ENCODE measurements at regions not wholly inside any gene's neighbourhood (a gene's known extent, or its start where the extent isn't known, plus 50 kb on each side); places are given as distances from the start of the nearest gene placed in this dataset.
"Not testable (repeated sequence)": the region's sequence is repeated elsewhere in the genome, so short reads cannot be mapped to it uniquely, and the experiment has no call there.

DNA sequence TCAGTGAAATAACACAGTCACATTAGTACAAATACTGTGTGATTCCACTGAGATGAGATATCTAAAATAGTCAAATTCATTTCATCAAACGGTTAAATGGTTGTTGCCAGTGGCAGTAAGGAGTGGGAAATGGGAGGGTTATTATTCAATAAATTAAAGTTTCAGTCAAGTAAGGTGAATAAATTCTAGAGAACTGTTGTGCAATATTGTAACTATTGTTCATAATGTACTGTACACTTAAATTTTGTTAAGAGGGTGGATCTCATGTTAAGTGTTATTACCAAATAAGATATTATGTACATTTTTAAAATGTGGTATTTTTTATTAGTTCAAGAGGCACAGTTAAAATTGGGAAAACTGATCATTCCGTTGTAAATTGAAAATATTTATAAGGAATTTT is 463.3 kb upstream of the BRINP3 start:
- intact Hi-C loops (cut with DNase I) = no loop called here
- TF ChIP-seq, protein P1, sequence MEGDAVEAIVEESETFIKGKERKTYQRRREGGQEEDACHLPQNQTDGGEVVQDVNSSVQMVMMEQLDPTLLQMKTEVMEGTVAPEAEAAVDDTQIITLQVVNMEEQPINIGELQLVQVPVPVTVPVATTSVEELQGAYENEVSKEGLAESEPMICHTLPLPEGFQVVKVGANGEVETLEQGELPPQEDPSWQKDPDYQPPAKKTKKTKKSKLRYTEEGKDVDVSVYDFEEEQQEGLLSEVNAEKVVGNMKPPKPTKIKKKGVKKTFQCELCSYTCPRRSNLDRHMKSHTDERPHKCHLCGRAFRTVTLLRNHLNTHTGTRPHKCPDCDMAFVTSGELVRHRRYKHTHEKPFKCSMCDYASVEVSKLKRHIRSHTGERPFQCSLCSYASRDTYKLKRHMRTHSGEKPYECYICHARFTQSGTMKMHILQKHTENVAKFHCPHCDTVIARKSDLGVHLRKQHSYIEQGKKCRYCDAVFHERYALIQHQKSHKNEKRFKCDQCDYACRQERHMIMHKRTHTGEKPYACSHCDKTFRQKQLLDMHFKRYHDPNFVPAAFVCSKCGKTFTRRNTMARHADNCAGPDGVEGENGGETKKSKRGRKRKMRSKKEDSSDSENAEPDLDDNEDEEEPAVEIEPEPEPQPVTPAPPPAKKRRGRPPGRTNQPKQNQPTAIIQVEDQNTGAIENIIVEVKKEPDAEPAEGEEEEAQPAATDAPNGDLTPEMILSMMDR (IDR thresholded peaks at IDR 0.05) = no peak
- DNase-seq (no peak), ATAC-seq (no peak)
- no peak overlapping the region for H3K27ac ChIP-seq
- H3K27me3 ChIP-seq = no peaks in the 10 kb centered on the region
- H3K4me3 ChIP-seq = no peak overlapping the region
- no peaks in the 10 kb centered on the region for H3K4me1 ChIP-seq
- H3K9me3 ChIP-seq = no peaks in the 10 kb centered on the region
- no peaks in the 10 kb centered on the region for H3K36me3 ChIP-seq

DNA sequence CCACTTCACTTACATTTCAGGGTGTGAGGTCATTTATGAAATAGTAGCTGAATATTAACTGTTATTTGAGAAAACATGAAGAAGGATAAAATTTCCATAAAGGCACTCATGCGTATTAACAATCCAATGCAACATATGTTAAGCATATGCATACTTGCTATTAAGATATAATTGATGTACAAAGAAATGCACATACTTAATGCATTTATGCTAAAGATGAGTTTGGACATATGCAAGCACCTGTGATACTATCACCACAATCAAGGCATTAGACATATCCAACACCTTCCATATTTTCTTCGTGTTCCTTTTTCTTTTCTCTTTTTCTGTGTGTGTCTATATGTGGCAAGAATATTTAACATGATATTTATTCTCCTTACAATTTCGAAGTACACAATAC is 464.8 kb upstream of the BRINP3 start:
- Histone ChIP-seq H3K4me3 (no peak overlapping the region), H3K27me3 (no peaks in the 10 kb centered on the region), H3K9me3 (no peaks in the 10 kb centered on the region), H3K27ac (no peak overlapping the region), H3K4me1 (no peaks in the 10 kb centered on the region), H3K36me3 (no peaks in the 10 kb centered on the region)
- intact Hi-C loops (cut with DNase I) = no loop called here
- DNase-seq = no peak
- TF ChIP-seq, protein P1 (IDR thresholded peaks at IDR 0.05) = no peak
- no peak for ATAC-seq

- H3K27me3 ChIP-seq; H3K4me1 ChIP-seq; ATAC-seq; H3K27ac ChIP-seq; H3K9me3 ChIP-seq; DNase-seq; H3K4me3 ChIP-seq; H3K36me3 ChIP-seq; intact Hi-C loops (cut with DNase I): not testable (repeated sequence)
These were observed 466.1 kb upstream of the BRINP3 start for GRCh38 chr1:190943722-190944121.

DNA sequence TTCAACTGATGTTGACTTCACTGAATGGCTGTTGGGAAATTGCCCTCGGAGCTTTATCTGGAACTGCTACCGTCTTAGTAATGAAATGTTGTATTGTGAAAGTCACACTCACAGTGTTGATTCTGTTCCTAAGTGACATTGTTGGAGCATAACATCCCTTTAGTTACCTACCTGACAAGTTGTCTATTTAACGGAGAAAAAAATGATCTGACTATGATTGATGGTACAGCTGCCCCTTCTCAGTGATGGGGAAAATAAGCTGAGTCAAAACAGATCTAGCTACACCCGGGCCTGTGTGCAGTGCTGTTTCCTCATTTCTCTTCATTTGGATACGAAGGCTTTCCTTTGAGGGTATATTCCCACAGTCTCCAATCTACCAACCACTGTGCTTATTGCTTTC is 472.3 kb upstream of the BRINP3 start:
- Histone ChIP-seq H3K4me3 (no peak overlapping the region), H3K36me3 (no peaks in the 10 kb centered on the region), H3K27me3 (no peaks in the 10 kb centered on the region), H3K9me3 (no peaks in the 10 kb centered on the region), H3K4me1 (no peaks in the 10 kb centered on the region), H3K27ac (no peak overlapping the region)
- ATAC-seq (no peak), DNase-seq (no peak)
- TF ChIP-seq, protein P1 (IDR thresholded peaks at IDR 0.05) = no peak
- intact Hi-C loops (cut with DNase I) = no loop called here

DNA sequence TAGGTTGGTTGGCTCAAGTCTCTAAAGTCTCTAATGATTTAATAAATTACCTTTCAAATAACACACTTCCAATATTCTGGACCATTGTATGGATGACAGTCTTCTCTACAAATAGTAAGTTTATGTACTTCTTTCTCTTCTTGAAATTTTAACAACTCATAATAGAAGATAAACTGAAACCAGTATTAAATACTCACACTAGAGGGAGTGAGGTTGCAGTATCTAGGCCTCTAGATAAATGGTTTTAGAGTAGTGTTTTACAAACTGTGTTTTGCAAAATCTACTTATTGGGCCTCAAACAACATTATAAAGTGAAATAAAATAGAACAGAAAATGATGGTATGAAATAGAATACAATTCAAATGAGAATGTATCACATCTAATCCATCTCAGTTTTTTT is 479.9 kb upstream of the BRINP3 start:
- no peaks in the 10 kb centered on the region for H3K27me3 ChIP-seq
- no peaks in the 10 kb centered on the region for H3K4me1 ChIP-seq
- ATAC-seq (no peak), DNase-seq (no peak)
- no peaks in the 10 kb centered on the region for H3K9me3 ChIP-seq
- TF ChIP-seq, protein P1 (IDR thresholded peaks at IDR 0.05) = no peak
- H3K36me3 ChIP-seq = no peaks in the 10 kb centered on the region
- intact Hi-C loops (cut with DNase I) = no loop called here
- no peak overlapping the region for H3K27ac ChIP-seq
- H3K4me3 ChIP-seq = no peak overlapping the region

DNA sequence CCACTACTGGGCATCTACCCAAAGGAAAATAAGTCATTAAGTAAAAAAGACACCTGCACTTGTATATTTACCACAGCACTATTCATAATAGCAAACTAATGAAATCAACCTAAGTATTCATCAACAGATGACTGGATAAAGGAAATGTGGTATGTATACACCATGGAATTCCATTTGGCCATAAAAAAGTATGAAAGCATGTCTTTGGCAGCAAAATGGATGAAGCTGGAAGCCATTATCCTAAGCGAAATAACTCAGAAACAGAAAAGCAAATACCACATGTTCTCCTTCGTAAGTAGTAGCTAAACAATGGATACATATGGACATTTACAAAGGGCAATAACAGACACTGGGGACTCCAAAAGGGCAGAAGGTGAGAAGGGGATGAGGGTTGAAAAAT is 485.7 kb upstream of the BRINP3 start:
- TF ChIP-seq, protein P1 (IDR thresholded peaks at IDR 0.05) = no peak
- no peaks in the 10 kb centered on the region for H3K4me1 ChIP-seq
- no peaks in the 10 kb centered on the region for H3K9me3 ChIP-seq

More for the DNA sequence above, 485.7 kb upstream of the BRINP3 start:
- H3K4me3 ChIP-seq = no peak overlapping the region
- intact Hi-C loops (cut with DNase I) = no loop called here
- ATAC-seq = no peak
- no peak for DNase-seq
- H3K27me3 ChIP-seq = no peaks in the 10 kb centered on the region
- H3K36me3 ChIP-seq = no peaks in the 10 kb centered on the region
- H3K27ac ChIP-seq = no peak overlapping the region
